H1 (cell line): ENCODE measurements at regions not wholly inside any gene's neighbourhood (a gene's known extent, or its start where the extent isn't known, plus 50 kb on each side); places are given as distances from the start of the nearest gene placed in this dataset.
A peak's percentile ranks its signal among the peaks of the same experiment; 100 is the strongest.
"Not testable (repeated sequence)": the region's sequence is repeated elsewhere in the genome, so short reads cannot be mapped to it uniquely, and the experiment has no call there.

Source experiments
- CTCF ChIA-PET: fragments of 300-600 bp; sonication (Branson Sonifier 250); formaldehyde crosslinking; loops from one replicate; lab custom pipeline; 2021; ENCODE audit not compliant: partially characterized antibody; lab: Charles Lee
- POLR2A ChIA-PET: fragments of 300-600 bp; sonication (Branson Sonifier 250); formaldehyde crosslinking; loops from one replicate; lab custom pipeline; 2021; ENCODE audit warnings: inconsistent platforms; ENCODE audit not compliant: partially characterized antibody; lab: Charles Lee
- DNase-seq, 2 experiments: peaks; one replicate each; pipeline versions ENCODE4 v3.0.0 to v3.0.0-alpha.2; 2010 to 2022; ENCODE audit warnings: low spot score in 2 of 2, low read depth in 1 of 2, mixed read lengths in 1 of 2
- FAIRE-seq: peaks from 2 replicates; lab custom pipeline; 2011; peaks lifted over from hg19 to GRCh38; lab: Jason Lieb, UNC
- H2AFZ ChIP-seq: 2 replicates; pipeline ENCODE4 v1.8.1; 2012; ENCODE audit warnings: low read length, inconsistent platforms
- H2AK5ac ChIP-seq: 2 replicates; pipeline ENCODE4 v1.6.1; 2013; ENCODE audit warnings: low read depth, low read length
- H2BK120ac ChIP-seq: replicated peaks from 2 replicates; pipeline ENCODE3; 2013; ENCODE audit warnings: low read depth, low read length, inconsistent platforms
- H2BK12ac ChIP-seq: 2 replicates; pipeline ENCODE4 v1.6.1; 2013; ENCODE audit warnings: low read depth, low read length
- H2BK15ac ChIP-seq: 2 replicates; pipeline ENCODE4 v1.6.1; 2013; ENCODE audit warnings: low read length
- H2BK20ac ChIP-seq: 2 replicates; pipeline ENCODE4 v1.6.1; 2013; ENCODE audit warnings: low read length
- H2BK5ac ChIP-seq: 2 replicates; pipeline ENCODE4 v1.6.1; 2013; ENCODE audit warnings: low read depth, low read length
- H3K14ac ChIP-seq: 2 replicates; pipeline ENCODE4 v1.6.1; 2013; ENCODE audit warnings: inconsistent platforms; ENCODE audit not compliant: insufficient read length
- H3K18ac ChIP-seq: 2 replicates; pipeline ENCODE4 v1.6.1; 2013; ENCODE audit warnings: low read length; ENCODE audit errors: extremely low read depth
- H3K23ac ChIP-seq: 2 replicates; pipeline ENCODE4 v1.6.1; 2013; ENCODE audit warnings: inconsistent platforms; ENCODE audit not compliant: insufficient read length
- H3K23me2 ChIP-seq: 2 replicates; pipeline ENCODE4 v1.6.1; 2013; ENCODE audit warnings: low read depth, low read length
- H3K27ac ChIP-seq: 2 replicates; pipeline ENCODE4 v1.6.1; 2011; ENCODE audit warnings: low read depth, low read length, inconsistent platforms
- H3K27me3 ChIP-seq, 4 experiments: replicated peaks in 1 of 4; 1 replicate in 1 of 4; 2 replicates in 3 of 4; pipeline versions ENCODE4 v1.6.1 to v1.8.1; 2011 to 2013; ENCODE audit warnings: low read length in 3 of 4, mild to moderate bottlenecking in 3 of 4, inconsistent platforms in 2 of 4, mixed read lengths in 2 of 4, moderate library complexity in 1 of 4; ENCODE audit not compliant: control insufficient read depth in 3 of 4, insufficient read depth in 3 of 4; ENCODE audit errors: extremely low read depth in 1 of 4
- H3K36me3 ChIP-seq, 4 experiments: 2 replicates each; pipeline versions ENCODE4 v1.6.1 to v1.8.1; 2011 to 2013; ENCODE audit warnings: mild to moderate bottlenecking in 4 of 4, low read length in 3 of 4, moderate library complexity in 2 of 4, control low read depth in 1 of 4, inconsistent platforms in 1 of 4; ENCODE audit not compliant: insufficient read depth in 4 of 4, control insufficient read depth in 2 of 4
- H3K4ac ChIP-seq: replicated peaks from 2 replicates; pipeline ENCODE3; 2013; ENCODE audit warnings: low read length, low read depth, mixed read lengths, inconsistent platforms; ENCODE audit not compliant: insufficient read length
- H3K4me1 ChIP-seq, 4 experiments: replicated peaks in 1 of 4; 1 replicate in 1 of 4; 2 replicates in 3 of 4; pipeline versions ENCODE4 v1.6.1 to v1.8.1; 2011 to 2013; ENCODE audit warnings: low read length in 3 of 4, inconsistent platforms in 2 of 4, mixed read lengths in 1 of 4; ENCODE audit not compliant: insufficient read depth in 4 of 4, control insufficient read depth in 3 of 4
- H3K4me2 ChIP-seq, 2 experiments: 2 replicates each; pipeline versions ENCODE4 v1.6.1 to v1.8.1; 2011 to 2013; ENCODE audit warnings: low read depth in 2 of 2, low read length in 2 of 2, control low read depth in 1 of 2, inconsistent platforms in 1 of 2, mild to moderate bottlenecking in 1 of 2; ENCODE audit not compliant: insufficient read depth in 1 of 2
- H3K4me3 ChIP-seq, 4 experiments: fragments of 200-600, 300-600 bp in 1 of 4; sonication (generic), shearing (Covaris generic), sonication (Bioruptor Twin) in 1 of 4; 2 replicates each; pipeline versions ENCODE4 v1.5.1 to v1.8.1; 2011 to 2016; ENCODE audit warnings: low read length in 4 of 4, low read depth in 3 of 4, control low read depth in 2 of 4, inconsistent platforms in 2 of 4, mild to moderate bottlenecking in 2 of 4, mixed read lengths in 1 of 4, moderate library complexity in 1 of 4; ENCODE audit not compliant: insufficient read depth in 2 of 4; ENCODE audit errors: extremely low read depth in 1 of 4
- H3K56ac ChIP-seq: replicated peaks from 2 replicates; pipeline ENCODE3; 2013; ENCODE audit warnings: low read depth, mild to moderate bottlenecking, mixed read lengths, low read length, inconsistent platforms; ENCODE audit not compliant: insufficient read length
- H3K79me1 ChIP-seq: 2 replicates; pipeline ENCODE4 v1.6.1; 2013; ENCODE audit warnings: low read depth, low read length, control low read depth
- H3K79me2 ChIP-seq, 2 experiments: 2 replicates each; pipeline versions ENCODE4 v1.6.1 to v1.8.1; 2012 to 2013; ENCODE audit warnings: low read length in 2 of 2, mild to moderate bottlenecking in 2 of 2, inconsistent platforms in 1 of 2; ENCODE audit not compliant: insufficient read depth in 2 of 2, control insufficient read depth in 1 of 2
- H3K9ac ChIP-seq, 4 experiments: replicated peaks in 1 of 4; 1 replicate in 1 of 4; 2 replicates in 3 of 4; pipeline versions ENCODE4 v1.6.1 to v1.8.1; 2011 to 2013; ENCODE audit warnings: low read depth in 3 of 4, low read length in 3 of 4, control low read depth in 2 of 4, mild to moderate bottlenecking in 2 of 4, moderate library complexity in 2 of 4, inconsistent platforms in 1 of 4; ENCODE audit errors: extremely low read depth in 1 of 4
- H3K9me3 ChIP-seq, 2 experiments: 2 replicates each; pipeline versions ENCODE4 v1.6.1 to v1.8.1; 2012 to 2013; ENCODE audit warnings: mild to moderate bottlenecking in 2 of 2, moderate library complexity in 2 of 2, control low read depth in 1 of 2, inconsistent platforms in 1 of 2, low read depth in 1 of 2, low read length in 1 of 2, mixed read lengths in 1 of 2; ENCODE audit not compliant: insufficient read depth in 2 of 2
- H4K20me1 ChIP-seq, 2 experiments: replicated peaks in 1 of 2; 2 replicates each; pipeline versions ENCODE3 to v1.8.1; 2011 to 2013; ENCODE audit warnings: inconsistent platforms in 2 of 2, low read length in 2 of 2, mild to moderate bottlenecking in 1 of 2; ENCODE audit not compliant: insufficient read depth in 2 of 2, control insufficient read depth in 1 of 2
- H4K5ac ChIP-seq: 2 replicates; pipeline ENCODE4 v1.6.1; 2013; ENCODE audit warnings: low read length, low read depth, mixed read lengths, inconsistent platforms; ENCODE audit not compliant: insufficient read length
- H4K8ac ChIP-seq: 2 replicates; pipeline ENCODE4 v1.8.0; 2013; ENCODE audit warnings: mild to moderate bottlenecking, moderate library complexity, low read length, inconsistent platforms; ENCODE audit not compliant: insufficient read depth; ENCODE audit errors: extremely low read depth
- H4K91ac ChIP-seq: replicated peaks from 2 replicates; pipeline ENCODE3; 2013; ENCODE audit warnings: low read length, mixed read lengths, inconsistent platforms; ENCODE audit not compliant: insufficient read length
- MAFK ChIP-seq: IDR thresholded peaks from 2 replicates; pipeline ENCODE4 v1.6.1; 2012; ENCODE audit warnings: low read depth, mild to moderate bottlenecking, improper control_type of control experiment, low read length
- WGBS, 2 experiments: shearing (Covaris generic) in 1 of 2; methylation state at CpG; one replicate each; pipeline versions ENCODE4 v1.1.6 to v1.1.7; 2013 to 2015; ENCODE audit warnings: low lambda C conversion rate in 2 of 2, mixed read lengths in 2 of 2, inconsistent platforms in 1 of 2, low coverage in 1 of 2, missing lambda C conversion rate in 1 of 2; ENCODE audit not compliant: insufficient replicate concordance in 2 of 2, insufficient coverage in 1 of 2, insufficient read length in 1 of 2; ENCODE audit errors: extremely low coverage in 1 of 2, missing lambda C conversion rate in 1 of 2; 5-methylcytosine and 5-hydroxymethylcytosine counted together

- H3K4ac ChIP-seq, H3K79me2 ChIP-seq, H3K27ac ChIP-seq, H2AK5ac ChIP-seq, H3K9me3 ChIP-seq, H3K14ac ChIP-seq, POLR2A ChIA-PET, H3K4me2 ChIP-seq, H2AFZ ChIP-seq, H3K27me3 ChIP-seq, H2BK20ac ChIP-seq, H3K4me1 ChIP-seq, H3K23me2 ChIP-seq, H4K5ac ChIP-seq, H3K56ac ChIP-seq, DNase-seq, H4K8ac ChIP-seq, H3K18ac ChIP-seq, H3K79me1 ChIP-seq, H2BK120ac ChIP-seq, CTCF ChIA-PET, H3K4me3 ChIP-seq, H4K91ac ChIP-seq, H4K20me1 ChIP-seq, H3K23ac ChIP-seq, H3K9ac ChIP-seq, H2BK5ac ChIP-seq, FAIRE-seq, H3K36me3 ChIP-seq, H2BK12ac ChIP-seq, H2BK15ac ChIP-seq: not testable (repeated sequence)
- 90% methylated on average over 2 of the region's 2 CpGs; no CpG with 5 or more reads in 1 of the 2 experiments for WGBS, 2 experiments
- TF ChIP-seq MAFK, result peak; percentile 82
These were observed 880.6 kb downstream of the PCDH11X start for GRCh38 chrX:92659743-92660142.

- H2AK5ac ChIP-seq, H2AFZ ChIP-seq, H4K91ac ChIP-seq, H3K56ac ChIP-seq, H3K9me3 ChIP-seq, H3K79me1 ChIP-seq, H3K4me2 ChIP-seq, H3K23me2 ChIP-seq, H3K27me3 ChIP-seq, H2BK15ac ChIP-seq, H4K20me1 ChIP-seq, H4K8ac ChIP-seq, DNase-seq, H4K5ac ChIP-seq, H3K18ac ChIP-seq, CTCF ChIA-PET, H3K4me1 ChIP-seq, H2BK120ac ChIP-seq, H3K79me2 ChIP-seq, FAIRE-seq, H3K4ac ChIP-seq, H2BK5ac ChIP-seq, H3K23ac ChIP-seq, H2BK12ac ChIP-seq, H3K9ac ChIP-seq, H3K36me3 ChIP-seq, H3K4me3 ChIP-seq, POLR2A ChIA-PET, H3K27ac ChIP-seq, H3K14ac ChIP-seq, H2BK20ac ChIP-seq: not testable (repeated sequence)
- WGBS, 2 experiments, result 92% methylated on average over 2 of the region's 4 CpGs; no CpG with 5 or more reads in 1 of the 2 experiments
These were observed 913.6 kb downstream of the PCDH11X start for GRCh38 chrX:92692796-92693195.
